GM19240 (cell line): ENCODE measurements at regions not wholly inside any gene's neighbourhood (a gene's known extent, or its start where the extent isn't known, plus 50 kb on each side); places are given as distances from the start of the nearest gene placed in this dataset.
A peak's percentile ranks its signal among the peaks of the same experiment; 100 is the strongest.

Source experiments
- DNase-seq: peaks from one replicate; pipeline ENCODE4 v3.0.0; 2011; ENCODE audit warnings: low spot score; ENCODE audit not compliant: insufficient read length

DNA sequence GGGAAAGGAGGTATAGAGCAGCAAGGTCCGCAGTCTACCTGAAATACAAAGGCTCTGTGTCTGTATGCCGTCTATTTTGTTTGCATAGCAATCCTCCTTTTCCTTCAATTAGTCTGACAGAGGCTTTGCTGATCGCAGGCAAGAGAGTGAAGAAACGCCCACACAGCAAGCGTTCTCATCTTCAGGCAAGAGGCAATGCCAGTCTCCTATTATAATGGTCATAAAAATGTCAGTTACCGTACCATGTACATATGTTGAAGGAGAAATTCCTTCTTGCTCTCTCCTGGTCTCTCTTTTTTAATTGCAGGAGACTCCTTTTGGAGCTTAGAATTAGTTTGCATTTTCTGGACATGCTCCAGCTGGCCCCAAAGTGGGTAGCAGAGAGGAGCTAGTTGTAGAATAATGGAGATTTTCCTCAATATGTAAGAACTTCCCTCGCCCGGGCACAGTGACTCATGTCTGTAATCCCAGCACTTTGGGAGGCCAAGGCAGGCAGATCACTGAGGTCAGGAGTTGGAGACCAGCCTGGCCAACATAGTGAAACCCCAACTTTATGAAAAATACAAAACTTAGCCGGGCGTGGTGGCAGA is 139.5 kb downstream of the PFKFB3 start:
- DNase-seq = no peak

DNA sequence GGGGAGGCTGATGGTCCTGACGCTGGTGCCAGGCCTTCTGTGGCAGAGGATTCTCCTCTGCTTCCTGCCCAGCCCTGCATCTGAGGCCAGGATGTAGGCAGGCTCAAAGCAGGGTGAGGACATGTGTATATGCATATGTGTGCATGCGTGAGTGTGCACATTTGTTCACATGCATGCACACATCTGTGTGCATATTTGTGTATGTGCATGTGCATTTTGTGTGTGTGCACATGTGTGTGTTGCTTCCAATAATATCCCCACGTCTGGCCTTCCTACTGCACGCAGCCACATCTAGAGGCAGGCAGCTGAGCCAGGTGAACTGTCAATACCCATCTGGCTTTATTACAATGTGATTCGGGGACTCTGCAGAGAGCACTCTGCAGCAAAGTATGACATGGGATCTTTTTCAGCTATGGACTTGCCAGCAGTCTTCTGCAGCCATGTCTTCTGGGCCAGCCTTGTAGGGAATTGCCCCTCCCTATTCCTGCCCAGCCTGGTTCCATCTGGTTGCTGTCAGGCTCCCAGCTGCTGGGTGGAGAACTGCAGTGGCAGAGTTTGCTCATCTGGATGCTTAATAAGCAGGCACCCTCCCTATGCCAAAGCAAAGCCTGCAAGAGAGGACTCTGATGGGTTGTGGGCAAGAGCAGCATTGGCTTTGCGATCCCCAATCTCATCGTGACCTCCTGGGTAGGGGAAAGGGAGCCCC is 140.7 kb downstream of the PFKFB3 start:
- no peak for DNase-seq

DNA sequence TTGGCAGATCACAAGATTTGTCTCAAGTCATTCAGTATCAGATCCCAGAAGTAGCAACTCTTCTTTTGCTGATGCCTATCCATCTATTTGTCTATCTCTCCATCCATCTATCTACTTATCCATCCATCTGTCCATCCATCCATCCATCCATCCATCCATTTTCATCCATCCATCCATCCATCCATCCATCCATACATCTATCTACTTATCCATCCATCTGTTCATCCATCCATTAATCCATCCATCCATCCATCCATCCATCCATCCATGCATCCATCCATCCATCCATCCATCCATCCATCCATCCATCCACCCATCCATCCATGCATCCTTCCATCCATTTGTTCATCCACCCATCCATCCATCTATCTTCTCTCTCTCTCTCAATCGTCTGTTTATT is 142.7 kb downstream of the PFKFB3 start:
- DNase-seq = no peak

DNA sequence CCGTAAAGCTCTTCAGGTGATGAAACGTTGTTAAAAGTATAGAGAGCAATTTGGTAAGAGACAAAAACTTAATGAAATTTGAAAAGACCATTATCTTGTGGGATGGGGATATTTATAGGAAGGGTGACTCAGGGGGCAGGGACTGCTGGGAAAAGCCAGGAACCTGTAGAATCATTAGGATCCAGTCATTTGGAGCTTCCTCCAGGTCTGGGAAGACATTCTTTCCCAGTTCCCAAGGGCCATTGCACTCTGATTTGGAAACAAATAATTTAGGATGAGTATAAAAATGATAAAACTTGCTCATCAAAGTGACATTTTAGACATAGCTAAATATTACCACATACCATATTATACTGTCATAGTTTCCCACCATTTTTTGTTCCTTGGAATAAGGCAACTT is 143.9 kb downstream of the PFKFB3 start:
- DNase-seq = no peak

DNA sequence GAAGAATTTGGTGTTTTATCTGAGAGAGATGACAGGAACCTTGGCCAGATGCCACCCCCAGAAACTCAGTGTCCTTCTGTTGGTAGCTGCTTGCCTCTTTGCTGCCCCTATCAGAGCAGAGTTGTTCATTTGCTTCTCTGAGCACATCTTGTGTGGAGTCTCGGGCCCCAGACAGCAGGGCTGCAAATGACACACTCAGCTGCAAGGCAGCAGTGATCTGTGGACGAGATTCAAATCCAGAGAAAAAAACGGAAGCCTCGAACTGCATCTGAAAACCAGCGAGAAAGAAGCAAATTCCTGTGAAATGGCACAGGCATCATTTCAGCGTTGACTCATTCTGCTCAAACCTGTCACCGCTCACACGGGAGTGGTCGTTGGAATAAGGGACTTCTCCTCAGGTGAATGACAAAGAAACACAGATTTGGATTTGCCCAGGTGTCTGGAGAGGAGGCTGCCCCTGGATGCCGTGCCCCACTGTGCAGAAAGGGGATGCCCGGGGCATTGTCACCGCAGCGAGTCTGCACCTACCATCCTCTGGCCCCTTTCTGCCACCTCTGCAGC is 144.7 kb downstream of the PFKFB3 start:
- DNase-seq = no peak

DNA sequence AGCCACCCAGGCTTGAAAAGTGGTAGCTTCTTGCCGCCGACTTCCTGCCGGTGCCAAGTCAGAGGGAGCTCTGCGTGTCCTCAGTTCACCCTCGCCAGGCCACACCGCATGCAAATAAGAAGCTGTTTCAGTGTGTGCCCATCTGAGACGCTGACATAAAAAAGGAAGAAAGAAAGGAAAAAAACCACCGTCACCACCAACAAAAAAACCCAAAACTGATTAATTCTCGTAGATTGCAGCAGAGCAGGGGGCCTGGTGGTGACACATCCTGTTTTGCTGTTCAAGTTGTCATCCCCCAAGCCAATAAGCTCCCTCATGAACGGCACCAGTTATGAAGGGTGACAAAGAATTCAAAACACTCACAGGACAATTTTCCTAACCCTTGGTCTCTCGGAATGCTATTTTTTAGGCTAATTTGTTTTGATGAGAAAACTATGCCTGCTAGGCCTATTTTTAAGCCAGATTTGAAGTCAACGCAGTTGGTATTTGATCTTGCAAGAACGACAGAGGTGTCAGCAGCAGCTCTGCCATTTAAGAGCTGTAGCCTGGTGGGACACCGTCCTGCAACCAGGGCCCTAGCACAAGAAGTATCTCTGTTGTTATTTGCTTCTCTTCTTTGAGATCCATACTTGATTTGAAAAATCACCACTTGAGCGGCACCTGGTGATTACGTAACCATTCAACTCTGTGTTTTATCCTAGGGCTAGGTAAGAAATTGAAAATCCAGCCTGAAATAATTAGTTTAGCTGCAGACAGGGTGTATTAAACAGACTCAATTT is 145.6 kb downstream of the PFKFB3 start:
- DNase-seq = peak; percentile 73

DNA sequence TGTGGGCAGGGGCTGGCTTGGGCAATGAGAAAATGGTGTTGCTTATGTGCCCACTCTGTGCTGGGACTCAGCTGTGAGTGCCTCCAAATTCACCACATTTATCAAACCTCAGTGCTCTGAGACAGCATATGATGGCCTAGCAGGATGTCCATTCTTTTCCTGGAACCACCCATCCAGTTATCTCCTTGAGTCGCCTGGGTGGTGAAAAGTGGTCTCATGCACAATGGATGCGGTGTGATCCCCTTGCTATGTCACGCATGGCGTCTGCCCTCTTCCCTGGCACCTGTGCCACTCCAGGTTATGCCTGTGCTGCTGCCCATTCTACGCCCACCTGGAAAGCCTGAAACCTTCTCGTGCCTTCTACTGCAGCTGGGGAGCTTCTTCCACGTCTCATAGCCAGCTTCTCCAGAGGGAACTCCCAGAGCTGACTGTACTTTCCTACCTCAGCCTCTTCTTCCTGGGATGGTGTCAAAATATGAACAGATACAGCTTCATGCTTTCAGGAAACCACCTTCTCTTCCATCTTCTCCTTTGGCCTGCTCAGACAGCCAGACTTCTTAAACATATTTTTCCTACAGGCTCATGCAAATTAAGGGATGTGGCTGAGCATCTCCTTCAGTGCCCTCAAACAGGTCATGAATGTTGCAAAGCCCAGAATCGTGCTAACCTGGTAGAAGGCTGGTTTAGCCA is 147.3 kb downstream of the PFKFB3 start:
- DNase-seq = no peak

DNA sequence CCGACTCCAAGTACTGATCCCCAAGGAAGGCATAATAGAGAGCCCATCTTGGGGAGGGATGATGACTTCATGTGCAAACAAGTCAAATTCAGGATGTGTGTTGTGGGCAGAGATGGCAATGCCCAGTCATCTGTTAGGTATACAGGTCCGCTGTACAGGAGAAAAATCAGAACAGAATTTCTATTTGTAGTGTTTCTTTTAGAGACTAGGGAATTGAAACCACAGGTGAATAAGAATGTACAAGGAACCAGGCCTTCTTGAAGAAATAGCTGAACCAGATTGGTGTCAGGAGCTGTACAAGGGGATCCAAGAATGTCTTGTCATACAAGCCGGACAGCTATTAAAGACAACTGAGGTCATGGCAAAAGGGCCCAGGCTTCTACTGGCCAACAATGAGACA is 147.9 kb downstream of the PFKFB3 start:
- no peak for DNase-seq

DNA sequence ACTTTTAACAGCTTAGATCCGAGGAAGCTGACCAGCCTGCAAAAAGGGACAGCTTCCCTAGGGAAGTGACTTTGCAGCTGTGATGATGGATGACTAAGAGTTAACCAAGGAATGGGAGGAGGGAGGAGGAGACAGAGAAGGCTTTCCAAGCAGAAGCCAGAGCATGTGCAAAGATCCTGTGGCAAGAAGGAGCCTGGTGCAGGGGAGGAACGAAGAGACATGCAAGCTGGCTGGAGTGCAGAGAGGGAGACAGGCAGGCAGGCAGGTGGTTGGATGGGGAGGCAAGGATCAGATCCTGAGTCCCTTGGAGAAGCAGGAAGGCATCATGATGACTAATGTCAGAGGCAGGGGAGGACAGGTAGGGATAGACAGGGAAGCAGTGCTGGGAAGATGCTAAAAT is 148.8 kb downstream of the PFKFB3 start:
- no peak for DNase-seq

DNA sequence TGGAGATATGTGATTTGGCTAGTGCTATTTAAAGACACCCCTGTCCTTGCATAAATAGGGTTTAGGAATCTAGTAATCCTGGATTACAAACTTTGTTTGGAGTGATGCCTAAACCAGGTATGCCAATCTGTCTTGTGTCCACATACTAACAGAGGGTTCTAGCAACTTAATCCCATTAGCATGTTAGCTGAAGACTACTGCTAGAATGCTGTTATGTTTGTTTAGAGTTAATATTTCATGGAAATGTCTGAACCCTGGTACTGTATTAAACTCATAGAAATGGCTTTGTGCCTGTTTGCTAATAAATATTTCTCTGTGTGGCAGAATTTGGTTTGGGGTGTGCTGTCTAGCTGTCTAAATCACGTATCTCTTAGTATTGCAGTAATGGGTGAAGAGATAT is 150.8 kb downstream of the PFKFB3 start:
- DNase-seq = no peak

DNA sequence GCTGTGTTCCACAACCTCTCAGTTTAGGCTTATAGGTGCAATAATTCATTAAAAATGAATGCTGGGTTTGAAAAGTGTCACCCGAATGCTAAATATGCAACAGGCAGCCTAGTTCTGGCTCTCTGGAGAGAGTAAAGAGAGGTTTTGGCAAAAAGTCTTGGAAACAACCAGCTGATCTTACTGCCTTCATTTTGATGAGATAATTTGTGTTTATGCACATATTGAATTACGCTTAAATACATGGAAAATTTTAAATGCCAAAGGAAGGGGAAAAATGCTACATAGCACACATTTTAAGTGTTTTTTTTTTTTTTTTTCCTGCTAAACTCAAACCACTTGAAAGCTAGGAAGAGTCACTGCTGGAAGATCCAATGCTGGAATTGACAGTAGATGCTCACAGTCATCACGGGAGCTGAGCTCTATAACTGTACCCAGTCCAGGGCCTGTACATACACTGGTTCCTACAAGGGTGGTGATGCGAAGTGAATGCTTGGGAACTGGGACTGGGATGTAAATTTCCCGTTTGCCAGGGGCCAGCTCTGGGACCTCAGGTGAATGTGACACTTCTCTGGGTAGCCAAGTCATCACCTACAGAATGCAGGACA is 151.5 kb downstream of the PFKFB3 start:
- DNase-seq = no peak

DNA sequence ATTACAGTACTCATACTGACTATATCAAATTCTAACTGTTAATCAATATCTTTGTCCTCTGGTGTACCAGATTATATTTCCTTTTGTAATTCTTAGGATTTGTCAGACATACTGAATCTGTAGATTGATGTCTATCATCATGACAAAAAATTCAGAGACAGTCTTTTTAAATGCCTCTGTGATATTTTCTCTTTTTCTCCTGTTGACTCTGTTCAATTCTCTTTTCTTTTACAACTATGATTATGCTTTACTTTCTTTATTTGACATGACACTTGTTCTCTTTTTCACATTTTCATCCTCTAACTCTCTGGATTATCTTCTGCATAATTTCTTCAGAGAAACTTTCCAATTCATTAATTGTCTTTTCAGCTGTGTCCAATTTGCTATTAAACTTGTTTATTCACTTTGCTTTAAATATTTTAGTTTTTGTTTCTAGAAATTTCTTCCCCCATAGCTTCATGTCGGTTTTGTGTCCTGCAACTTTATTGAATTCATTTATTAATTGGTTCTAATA is 153.6 kb downstream of the PFKFB3 start:
- no peak for DNase-seq

DNA sequence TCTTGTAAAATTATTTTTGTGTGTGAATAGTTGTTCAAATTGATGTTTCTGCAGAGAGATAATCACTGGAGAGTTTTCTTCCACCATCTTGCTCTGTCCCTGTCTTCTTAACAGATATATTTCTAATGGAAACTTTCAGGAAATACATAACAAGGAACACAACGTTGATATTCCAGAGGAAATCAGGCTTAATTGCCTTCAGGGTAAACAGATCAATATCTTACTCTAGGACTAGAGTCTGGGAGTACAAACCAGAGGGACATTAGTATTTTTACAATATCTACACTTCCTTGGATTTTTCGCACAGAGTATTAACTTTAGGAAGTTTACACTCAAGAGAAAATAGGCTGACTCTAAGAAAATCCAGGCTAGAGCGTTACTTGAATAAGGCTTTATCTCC is 159.1 kb downstream of the PFKFB3 start:
- DNase-seq = no peak

DNA sequence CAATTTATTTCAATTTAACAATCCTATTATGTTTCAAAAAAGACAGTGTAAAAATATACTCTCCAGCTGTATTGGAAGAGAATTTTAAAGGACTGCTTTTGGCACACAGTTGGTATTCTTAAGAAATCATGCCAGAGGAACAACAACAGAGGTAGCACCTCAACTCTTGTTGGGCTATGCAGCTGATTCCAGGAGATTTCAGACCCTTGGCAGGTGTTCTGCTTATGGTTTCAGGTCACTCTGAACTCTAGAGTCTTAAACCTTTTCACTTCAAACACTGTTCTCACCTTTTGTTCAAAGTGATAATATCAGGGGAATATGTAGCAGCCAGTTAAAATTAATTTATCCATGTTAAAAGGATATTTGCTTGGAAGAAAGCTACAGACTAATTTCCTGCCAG is 160.1 kb downstream of the PFKFB3 start:
- DNase-seq = no peak

DNA sequence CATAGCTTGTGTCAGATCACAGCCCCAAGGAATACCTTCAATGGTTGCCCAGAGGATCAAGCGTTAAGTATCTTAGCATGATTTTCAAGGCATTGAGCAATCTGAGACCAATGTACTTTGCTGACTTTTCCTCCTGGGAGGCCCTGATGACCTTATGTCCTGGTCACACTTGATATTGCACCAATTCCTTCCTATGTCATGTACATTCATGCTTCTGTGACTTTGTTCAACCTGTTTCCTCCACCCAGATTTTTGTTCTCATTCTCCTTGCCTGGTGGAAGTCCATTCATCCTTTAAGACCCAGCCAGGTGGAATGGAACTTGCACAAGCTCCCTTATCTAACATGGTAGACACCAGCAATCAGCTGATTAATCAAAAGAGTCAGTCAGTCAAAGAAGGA is 160.8 kb downstream of the PFKFB3 start:
- DNase-seq = no peak

DNA sequence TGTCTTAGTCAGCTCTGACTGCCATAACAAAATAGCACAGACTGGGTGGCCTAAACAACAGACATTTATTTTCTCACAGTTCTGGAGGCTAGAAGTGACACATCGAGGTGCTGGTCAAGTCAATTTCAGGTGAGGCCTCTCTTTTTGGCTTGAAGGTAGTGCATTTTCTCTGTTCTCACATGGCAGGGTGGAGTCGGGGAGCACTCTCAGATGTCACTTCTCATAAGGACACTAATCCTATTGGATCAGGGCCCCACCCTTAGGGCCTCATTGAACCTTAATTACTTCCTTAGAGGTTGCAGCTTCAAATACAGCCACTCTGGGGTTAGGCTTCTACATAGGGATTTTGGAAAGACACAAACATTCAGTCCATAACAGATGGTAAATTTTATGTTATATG is 161.6 kb downstream of the PFKFB3 start:
- DNase-seq = no peak

DNA sequence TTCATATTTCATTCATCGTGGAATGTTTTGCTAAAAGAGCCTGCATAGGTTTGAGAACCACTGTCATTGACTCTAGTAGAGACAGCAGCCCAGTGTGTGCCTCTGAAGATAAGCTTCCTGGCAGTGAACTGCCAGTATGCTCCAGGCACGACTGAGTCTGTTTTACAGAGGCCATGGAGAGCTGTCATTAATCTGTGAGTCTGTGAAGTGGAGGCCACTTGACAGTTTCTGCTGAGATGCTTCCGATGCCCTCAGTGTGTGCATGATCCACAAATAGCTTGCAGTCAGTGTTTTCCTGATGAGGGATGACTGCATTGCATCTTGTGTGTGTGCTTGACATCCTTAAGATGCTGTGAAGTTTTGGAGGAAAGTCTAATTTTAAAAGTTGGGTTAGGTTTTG is 162.2 kb downstream of the PFKFB3 start:
- DNase-seq = no peak

DNA sequence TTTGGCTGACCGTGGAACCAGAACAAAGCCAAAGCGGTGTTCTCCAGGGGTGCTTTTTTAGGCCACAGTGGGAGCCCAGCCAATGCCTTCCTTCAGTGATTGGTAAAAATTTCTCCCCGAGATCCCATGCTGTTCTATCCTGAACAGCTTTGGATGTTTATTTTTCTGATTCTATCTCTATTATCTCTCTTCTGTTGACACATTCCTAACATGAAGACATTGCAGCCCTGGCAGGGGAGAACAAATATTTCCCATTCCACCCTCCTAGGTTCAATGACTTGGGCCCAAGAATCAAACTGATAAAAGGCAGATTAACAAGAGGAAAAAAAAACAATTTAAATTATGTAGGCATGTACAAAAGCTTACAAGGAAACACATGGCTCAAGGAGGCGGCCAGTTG is 162.7 kb downstream of the PFKFB3 start:
- no peak for DNase-seq
